ENCODE measurements at regions not wholly inside any gene's neighbourhood (a gene's known extent, or its start where the extent isn't known, plus 50 kb on each side); places are given as distances from the start of the nearest gene placed in this dataset.
A peak's percentile ranks its signal among the peaks of the same experiment; 100 is the strongest.
"Not testable (repeated sequence)": the region's sequence is repeated elsewhere in the genome, so short reads cannot be mapped to it uniquely, and the experiment has no call there.

- H4K91ac ChIP-seq (ENCODE audit: low read depth, low read length, poor library complexity); H2AK5ac ChIP-seq (ENCODE audit: low read depth, low read length); DNase-seq (ENCODE audit: low spot score); H3K36me3 ChIP-seq (replicated peaks in 1 of 2; ENCODE audit: control insufficient read depth in 2 of 2, insufficient read depth in 2 of 2, low read length in 2 of 2); H2BK120ac ChIP-seq (ENCODE audit: low read depth, low read length); H3K27ac ChIP-seq (replicated peaks; ENCODE audit: low read length); H2BK5ac ChIP-seq (ENCODE audit: low read length); H3K18ac ChIP-seq (ENCODE audit: low read length); H2AFZ ChIP-seq (ENCODE audit: low read length); H3K4me1 ChIP-seq (ENCODE audit: control insufficient read depth in 2 of 2, insufficient read depth in 1 of 2, low read depth in 1 of 2, low read length in 2 of 2); H3K4me2 ChIP-seq (ENCODE audit: insufficient read depth, low read length, poor library complexity, severe bottlenecking); H4K8ac ChIP-seq (ENCODE audit: low read depth, low read length); H3K23ac ChIP-seq (ENCODE audit: low read depth, low read length, poor library complexity); H3K4ac ChIP-seq (ENCODE audit: low read length); H3K4me3 ChIP-seq (ENCODE audit: low read length in 2 of 2); H2BK15ac ChIP-seq (ENCODE audit: low read length); H3K9ac ChIP-seq (ENCODE audit: low read depth, low read length, poor library complexity); H3K79me1 ChIP-seq (ENCODE audit: low read depth, low read length); H3K27me3 ChIP-seq (ENCODE audit: control insufficient read depth in 3 of 3, insufficient read depth in 3 of 3, low read depth in 1 of 3, low read length in 3 of 3); H3K9me3 ChIP-seq (replicated peaks in 1 of 2; ENCODE audit: control insufficient read depth in 2 of 2, insufficient read depth in 1 of 2, low read depth in 1 of 2, low read length in 2 of 2); H2BK12ac ChIP-seq (ENCODE audit: low read length); H3K14ac ChIP-seq (ENCODE audit: low read length): not testable (repeated sequence)
- WGBS, 2 donors (ENCODE audit: extremely low coverage in 2 of 2, insufficient read length in 2 of 2, insufficient replicate concordance in 1 of 2): no CpG with 5 or more reads among the region's 15 CpGs
These were observed 71.6 kb downstream of the PCMTD2 start for GRCh38 chr20:64327223-64327549.

GRCh38 chr20:64327550-64328317 is 72.2 kb downstream of the PCMTD2 start:
- peak overlapping the region; percentile 25 for H3K4me2 ChIP-seq (ENCODE audit: insufficient read depth, low read length, poor library complexity, severe bottlenecking)
- H3K23ac ChIP-seq (ENCODE audit: low read depth, low read length, poor library complexity); H2BK15ac ChIP-seq (ENCODE audit: low read length); H3K79me1 ChIP-seq (ENCODE audit: low read depth, low read length); H4K8ac ChIP-seq (ENCODE audit: low read depth, low read length); H3K36me3 ChIP-seq (replicated peaks in 1 of 2; ENCODE audit: control insufficient read depth in 2 of 2, insufficient read depth in 2 of 2, low read length in 2 of 2); H2BK120ac ChIP-seq (ENCODE audit: low read depth, low read length); H3K9me3 ChIP-seq (replicated peaks in 1 of 2; ENCODE audit: control insufficient read depth in 2 of 2, insufficient read depth in 1 of 2, low read depth in 1 of 2, low read length in 2 of 2); H3K18ac ChIP-seq (ENCODE audit: low read length); H3K4me1 ChIP-seq (ENCODE audit: control insufficient read depth in 2 of 2, insufficient read depth in 1 of 2, low read depth in 1 of 2, low read length in 2 of 2); H2BK12ac ChIP-seq (ENCODE audit: low read length); H3K14ac ChIP-seq (ENCODE audit: low read length); H2BK5ac ChIP-seq (ENCODE audit: low read length); H3K9ac ChIP-seq (ENCODE audit: low read depth, low read length, poor library complexity); H3K27ac ChIP-seq (replicated peaks; ENCODE audit: low read length); H4K91ac ChIP-seq (ENCODE audit: low read depth, low read length, poor library complexity); H2AK5ac ChIP-seq (ENCODE audit: low read depth, low read length); H3K27me3 ChIP-seq (ENCODE audit: control insufficient read depth in 3 of 3, insufficient read depth in 3 of 3, low read depth in 1 of 3, low read length in 3 of 3); H3K4ac ChIP-seq (ENCODE audit: low read length): not testable (repeated sequence)
- DNase-seq (ENCODE audit: low spot score): peak; percentile 41
- H3K4me3 ChIP-seq (ENCODE audit: low read length in 2 of 2): peak overlapping the region in 1 of 2 donors; percentile 20
- H2AFZ ChIP-seq (ENCODE audit: low read length): peak overlapping the region; percentile 78
- WGBS, 2 donors (ENCODE audit: extremely low coverage in 2 of 2, insufficient read length in 2 of 2, insufficient replicate concordance in 1 of 2): no CpG with 5 or more reads among the region's 74 CpGs

GRCh38 chr20:64328595-64329250 is 73.2 kb downstream of the PCMTD2 start:
- H2BK15ac ChIP-seq (ENCODE audit: low read length); H4K91ac ChIP-seq (ENCODE audit: low read depth, low read length, poor library complexity); H2BK5ac ChIP-seq (ENCODE audit: low read length); H2BK120ac ChIP-seq (ENCODE audit: low read depth, low read length); H3K4ac ChIP-seq (ENCODE audit: low read length); H3K9me3 ChIP-seq (replicated peaks in 1 of 2; ENCODE audit: control insufficient read depth in 2 of 2, insufficient read depth in 1 of 2, low read depth in 1 of 2, low read length in 2 of 2); DNase-seq (ENCODE audit: low spot score); H3K14ac ChIP-seq (ENCODE audit: low read length); H3K27ac ChIP-seq (replicated peaks; ENCODE audit: low read length); H3K23ac ChIP-seq (ENCODE audit: low read depth, low read length, poor library complexity); H3K4me2 ChIP-seq (ENCODE audit: insufficient read depth, low read length, poor library complexity, severe bottlenecking); H3K18ac ChIP-seq (ENCODE audit: low read length); H4K8ac ChIP-seq (ENCODE audit: low read depth, low read length); H3K27me3 ChIP-seq (ENCODE audit: control insufficient read depth in 3 of 3, insufficient read depth in 3 of 3, low read depth in 1 of 3, low read length in 3 of 3); H3K9ac ChIP-seq (ENCODE audit: low read depth, low read length, poor library complexity); H3K4me3 ChIP-seq (ENCODE audit: low read length in 2 of 2); H3K36me3 ChIP-seq (replicated peaks in 1 of 2; ENCODE audit: control insufficient read depth in 2 of 2, insufficient read depth in 2 of 2, low read length in 2 of 2); H2BK12ac ChIP-seq (ENCODE audit: low read length); H3K79me1 ChIP-seq (ENCODE audit: low read depth, low read length); H3K4me1 ChIP-seq (ENCODE audit: control insufficient read depth in 2 of 2, insufficient read depth in 1 of 2, low read depth in 1 of 2, low read length in 2 of 2); H2AK5ac ChIP-seq (ENCODE audit: low read depth, low read length); H2AFZ ChIP-seq (ENCODE audit: low read length): not testable (repeated sequence)
- WGBS, 2 donors (ENCODE audit: extremely low coverage in 2 of 2, insufficient read length in 2 of 2, insufficient replicate concordance in 1 of 2): no CpG with 5 or more reads among the region's 9 CpGs

GRCh38 chr20:64332627-64333026 is 77.1 kb downstream of the PCMTD2 start:
- not testable (repeated sequence) for H3K79me1 ChIP-seq (ENCODE audit: low read depth, low read length); H3K4me1 ChIP-seq (ENCODE audit: control insufficient read depth in 2 of 2, insufficient read depth in 1 of 2, low read depth in 1 of 2, low read length in 2 of 2); H3K14ac ChIP-seq (ENCODE audit: low read length); H3K9me3 ChIP-seq (replicated peaks in 1 of 2; ENCODE audit: control insufficient read depth in 2 of 2, insufficient read depth in 1 of 2, low read depth in 1 of 2, low read length in 2 of 2); H3K27me3 ChIP-seq (ENCODE audit: control insufficient read depth in 3 of 3, insufficient read depth in 3 of 3, low read depth in 1 of 3, low read length in 3 of 3); H3K18ac ChIP-seq (ENCODE audit: low read length); H3K4me3 ChIP-seq (ENCODE audit: low read length in 2 of 2); H3K9ac ChIP-seq (ENCODE audit: low read depth, low read length, poor library complexity); H4K91ac ChIP-seq (ENCODE audit: low read depth, low read length, poor library complexity); H2BK15ac ChIP-seq (ENCODE audit: low read length); H2BK5ac ChIP-seq (ENCODE audit: low read length); H3K23ac ChIP-seq (ENCODE audit: low read depth, low read length, poor library complexity); H3K4ac ChIP-seq (ENCODE audit: low read length); H3K4me2 ChIP-seq (ENCODE audit: insufficient read depth, low read length, poor library complexity, severe bottlenecking); H3K36me3 ChIP-seq (replicated peaks in 1 of 2; ENCODE audit: control insufficient read depth in 2 of 2, insufficient read depth in 2 of 2, low read length in 2 of 2); H2AK5ac ChIP-seq (ENCODE audit: low read depth, low read length); H2BK120ac ChIP-seq (ENCODE audit: low read depth, low read length); H4K8ac ChIP-seq (ENCODE audit: low read depth, low read length); DNase-seq (ENCODE audit: low spot score); H2BK12ac ChIP-seq (ENCODE audit: low read length); H3K27ac ChIP-seq (replicated peaks; ENCODE audit: low read length); H2AFZ ChIP-seq (ENCODE audit: low read length)
